ENCODE measurements at regions not wholly inside any gene's neighbourhood (a gene's known extent, or its start where the extent isn't known, plus 50 kb on each side); places are given as distances from the start of the nearest gene placed in this dataset.

GRCh38 chr2:88870267-88870839 lies 178.9 kb downstream of the RPIA start:
- Histone ChIP-seq H3K27ac (ENCODE audit: low read depth in 1 of 2, low read length in 1 of 2) (no peak overlapping the region), H3K9me3 (ENCODE audit: control insufficient read depth in 4 of 4, insufficient read depth in 3 of 4, low read length in 3 of 4) (no peaks in the 10 kb centered on the region), H3K9ac (ENCODE audit: insufficient read depth in 1 of 2, low read length in 2 of 2) (no peak overlapping the region), H3K4me3 (no peak overlapping the region), H3K27me3 (ENCODE audit: control insufficient read depth in 3 of 3, insufficient read depth in 3 of 3, low read length in 2 of 3) (peaks cover 0 to 9% (median 2%) of the 10 kb centered on the region in 3 donors), H3K36me3 (ENCODE audit: control insufficient read depth in 4 of 4, insufficient read depth in 4 of 4, low read length in 4 of 4) (no peaks in the 10 kb centered on the region), H3K4me1 (ENCODE audit: control insufficient read depth in 5 of 5, insufficient read depth in 5 of 5, low read length in 5 of 5) (no peaks in the 10 kb centered on the region)
- 62 to 88% methylated on average over 2 of the region's 2 CpGs for WGBS, 2 donors
- DNase-seq (no peak), ATAC-seq (ENCODE audit: insufficient read depth, low FRiP score) (no peak)
- TF ChIP-seq CTCF (IDR thresholded peaks at IDR 0.05; ENCODE audit: control extremely low read depth, extremely low read depth), result no peak

- DNase-seq (no peak), ATAC-seq (ENCODE audit: insufficient read depth, low FRiP score) (no peak)
- Histone ChIP-seq H3K9me3 (ENCODE audit: control insufficient read depth in 4 of 4, insufficient read depth in 3 of 4, low read length in 3 of 4) (no peaks in the 10 kb centered on the region), H3K4me3 (no peak overlapping the region), H3K27me3 (ENCODE audit: control insufficient read depth in 3 of 3, insufficient read depth in 3 of 3, low read length in 2 of 3) (peaks cover 0 to 4% (median 2%) of the 10 kb centered on the region in 3 donors), H3K9ac (ENCODE audit: insufficient read depth in 1 of 2, low read length in 2 of 2) (no peak overlapping the region), H3K36me3 (ENCODE audit: control insufficient read depth in 4 of 4, insufficient read depth in 4 of 4, low read length in 4 of 4) (no peaks in the 10 kb centered on the region), H3K27ac (ENCODE audit: low read depth in 1 of 2, low read length in 1 of 2) (no peak overlapping the region), H3K4me1 (ENCODE audit: control insufficient read depth in 5 of 5, insufficient read depth in 5 of 5, low read length in 5 of 5) (no peaks in the 10 kb centered on the region)
- TF ChIP-seq CTCF (IDR thresholded peaks at IDR 0.05; ENCODE audit: control extremely low read depth, extremely low read depth), result no peak
- 35 to 63% methylated on average over 5 of the region's 5 CpGs for WGBS, 2 donors
Observed at GRCh38 chr2:88871336-88871735, 179.9 kb downstream of the RPIA start.

DNA sequence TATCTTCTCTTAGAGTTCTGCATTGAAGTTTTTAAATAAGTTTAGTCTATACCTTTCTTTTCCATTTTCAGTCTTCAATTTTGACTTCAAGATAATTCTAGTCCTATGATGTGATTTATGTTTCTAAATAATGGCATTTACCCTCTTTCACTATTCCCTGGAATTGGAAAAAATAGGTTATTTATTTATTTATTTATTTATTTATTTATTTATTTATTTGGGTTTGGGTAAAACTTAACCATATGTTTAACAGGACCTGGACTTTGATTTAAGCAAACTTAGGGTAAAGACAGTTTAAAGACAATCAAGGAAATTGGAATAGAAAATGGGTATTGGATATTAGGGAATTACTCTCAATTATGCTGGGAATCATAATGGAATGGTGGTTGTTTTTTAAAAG lies 182.1 kb downstream of the RPIA start:
- no peak for DNase-seq
- Histone ChIP-seq H3K9me3 (ENCODE audit: control insufficient read depth in 4 of 4, insufficient read depth in 3 of 4, low read length in 3 of 4) (no peaks in the 10 kb centered on the region), H3K4me1 (ENCODE audit: control insufficient read depth in 5 of 5, insufficient read depth in 5 of 5, low read length in 5 of 5) (no peaks in the 10 kb centered on the region), H3K4me3 (no peak overlapping the region), H3K36me3 (ENCODE audit: control insufficient read depth in 4 of 4, insufficient read depth in 4 of 4, low read length in 4 of 4) (no peaks in the 10 kb centered on the region), H3K9ac (ENCODE audit: insufficient read depth in 1 of 2, low read length in 2 of 2) (no peak overlapping the region), H3K27ac (ENCODE audit: low read depth in 1 of 2, low read length in 1 of 2) (no peak overlapping the region), H3K27me3 (ENCODE audit: control insufficient read depth in 3 of 3, insufficient read depth in 3 of 3, low read length in 2 of 3) (peaks cover 0 to 2% (median 2%) of the 10 kb centered on the region in 3 donors)
- ATAC-seq (ENCODE audit: insufficient read depth, low FRiP score), result no peak
- no peak for TF ChIP-seq CTCF (IDR thresholded peaks at IDR 0.05; ENCODE audit: control extremely low read depth, extremely low read depth)

- 28 to 33% methylated on average over 4 of the region's 4 CpGs for WGBS, 2 donors
- H3K4me3 ChIP-seq, result no peak overlapping the region
- DNase-seq, result peak; percentile 53 to 79 (median 74)
Observed at GRCh38 chr2:88874063-88874657, 182.7 kb downstream of the RPIA start.

More at GRCh38 chr2:88874063-88874657, 182.7 kb downstream of the RPIA start:
- no peak for ATAC-seq (ENCODE audit: insufficient read depth, low FRiP score)
- peak; percentile 61 for TF ChIP-seq CTCF (IDR thresholded peaks at IDR 0.05; ENCODE audit: control extremely low read depth, extremely low read depth)
- H3K27me3 ChIP-seq (ENCODE audit: control insufficient read depth in 3 of 3, insufficient read depth in 3 of 3, low read length in 2 of 3), result peaks cover 0 to 5% (median 0%) of the 10 kb centered on the region in 3 donors
- H3K9me3 ChIP-seq (ENCODE audit: control insufficient read depth in 4 of 4, insufficient read depth in 3 of 4, low read length in 3 of 4), result no peaks in the 10 kb centered on the region
- no peak overlapping the region for H3K27ac ChIP-seq (ENCODE audit: low read depth in 1 of 2, low read length in 1 of 2)
- no peaks in the 10 kb centered on the region for H3K4me1 ChIP-seq (ENCODE audit: control insufficient read depth in 5 of 5, insufficient read depth in 5 of 5, low read length in 5 of 5)
- H3K36me3 ChIP-seq (ENCODE audit: control insufficient read depth in 4 of 4, insufficient read depth in 4 of 4, low read length in 4 of 4), result no peaks in the 10 kb centered on the region
- no peak overlapping the region for H3K9ac ChIP-seq (ENCODE audit: insufficient read depth in 1 of 2, low read length in 2 of 2)

Measured in lung (tissue), 11 donors.